ENCODE measurements at regions not wholly inside any gene's neighbourhood (a gene's known extent, or its start where the extent isn't known, plus 50 kb on each side); places are given as distances from the start of the nearest gene placed in this dataset.

DNA sequence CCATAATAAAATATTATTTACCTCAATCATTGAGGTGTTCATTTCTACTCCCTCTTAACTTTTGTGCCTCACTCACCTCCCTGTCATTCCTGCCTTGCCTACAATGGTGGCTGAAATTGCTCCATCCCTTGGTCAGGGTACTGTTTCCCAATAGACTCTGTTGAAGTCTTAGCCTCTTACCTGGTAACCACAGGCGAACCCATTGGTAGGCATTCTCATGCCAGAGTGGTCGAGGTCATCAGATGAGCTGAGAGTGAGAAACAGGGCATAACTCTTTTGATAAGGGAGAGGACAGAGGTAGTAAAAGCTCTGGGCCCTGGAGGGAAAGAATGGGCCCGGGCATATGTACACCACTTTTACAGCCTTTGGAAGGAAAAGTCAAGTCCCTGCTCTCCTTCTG lies 265.6 kb downstream of the ARRDC4 start:
- TF ChIP-seq EZH2 (IDR thresholded peaks at IDR 0.05; ENCODE audit: borderline replicate concordance, insufficient read depth, low read depth, low read length, poor library complexity, severe bottlenecking) = no peak
- TF ChIP-seq, protein P1, sequence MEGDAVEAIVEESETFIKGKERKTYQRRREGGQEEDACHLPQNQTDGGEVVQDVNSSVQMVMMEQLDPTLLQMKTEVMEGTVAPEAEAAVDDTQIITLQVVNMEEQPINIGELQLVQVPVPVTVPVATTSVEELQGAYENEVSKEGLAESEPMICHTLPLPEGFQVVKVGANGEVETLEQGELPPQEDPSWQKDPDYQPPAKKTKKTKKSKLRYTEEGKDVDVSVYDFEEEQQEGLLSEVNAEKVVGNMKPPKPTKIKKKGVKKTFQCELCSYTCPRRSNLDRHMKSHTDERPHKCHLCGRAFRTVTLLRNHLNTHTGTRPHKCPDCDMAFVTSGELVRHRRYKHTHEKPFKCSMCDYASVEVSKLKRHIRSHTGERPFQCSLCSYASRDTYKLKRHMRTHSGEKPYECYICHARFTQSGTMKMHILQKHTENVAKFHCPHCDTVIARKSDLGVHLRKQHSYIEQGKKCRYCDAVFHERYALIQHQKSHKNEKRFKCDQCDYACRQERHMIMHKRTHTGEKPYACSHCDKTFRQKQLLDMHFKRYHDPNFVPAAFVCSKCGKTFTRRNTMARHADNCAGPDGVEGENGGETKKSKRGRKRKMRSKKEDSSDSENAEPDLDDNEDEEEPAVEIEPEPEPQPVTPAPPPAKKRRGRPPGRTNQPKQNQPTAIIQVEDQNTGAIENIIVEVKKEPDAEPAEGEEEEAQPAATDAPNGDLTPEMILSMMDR (IDR thresholded peaks at IDR 0.05) = no peak
